SK-N-SH treated with all-trans-retinoic acid at 6 μM for 48 hours (cell line): ENCODE measurements at regions not wholly inside any gene's neighbourhood (a gene's known extent, or its start where the extent isn't known, plus 50 kb on each side); places are given as distances from the start of the nearest gene placed in this dataset.
"Not testable (repeated sequence)": the region's sequence is repeated elsewhere in the genome, so short reads cannot be mapped to it uniquely, and the experiment has no call there.

ENCODE experiments used
- ATAC-seq: fragments of 200-7000 bp; cut with Tn5 transposase; 3 replicates; pipeline ENCODE4 v1.9.1; 2020; ENCODE audit warnings: mild to moderate bottlenecking, moderate library complexity
- ARNTL ChIP-seq: fragments of 450-650 bp; formaldehyde crosslinking; IDR thresholded peaks from 2 replicates; pipeline ENCODE4 v1.5.0; 2020; ENCODE audit warnings: low read depth, mild to moderate bottlenecking, moderate library complexity, borderline replicate concordance
- CSDC2 ChIP-seq: fragments of 250-450 bp; sonication (Bioruptor Pico); IDR thresholded peaks from 2 replicates; pipeline ENCODE4 v1.5.0; 2020; ENCODE audit warnings: mild to moderate bottlenecking, moderate library complexity
- ESRRG ChIP-seq: fragments of 250-450 bp; sonication (Bioruptor Pico); IDR thresholded peaks from 2 replicates; pipeline ENCODE4 v1.6.1; 2021; ENCODE audit warnings: mild to moderate bottlenecking
- GLIS3 ChIP-seq: fragments of 250-450 bp; sonication (Bioruptor Pico); IDR thresholded peaks from 2 replicates; pipeline ENCODE4 v1.5.0; 2020; ENCODE audit warnings: mild to moderate bottlenecking, moderate library complexity
- ISL1 ChIP-seq: fragments of 250-450 bp; sonication (Bioruptor Pico); IDR thresholded peaks from 2 replicates; pipeline ENCODE4 v2.1.2; 2022; ENCODE audit warnings: mild to moderate bottlenecking, moderate library complexity
- OSR1 ChIP-seq: fragments of 250-450 bp; sonication (Bioruptor Pico); IDR thresholded peaks from 2 replicates; pipeline ENCODE4 v1.8.0; 2022; ENCODE audit warnings: moderate library complexity, mild to moderate bottlenecking, inconsistent platforms
- PPARA ChIP-seq: fragments of 250-450 bp; sonication (Bioruptor Pico); IDR thresholded peaks from 2 replicates; pipeline ENCODE4 v1.5.0; 2020; ENCODE audit warnings: mild to moderate bottlenecking, borderline replicate concordance
- RARB ChIP-seq: fragments of 250-450 bp; sonication (Bioruptor Pico); IDR thresholded peaks from 2 replicates; pipeline ENCODE4 v1.8.0; 2021; ENCODE audit warnings: mild to moderate bottlenecking, moderate library complexity
- SNAI2 ChIP-seq: fragments of 250-450 bp; sonication (Bioruptor Pico); IDR thresholded peaks from 2 replicates; pipeline ENCODE4 v1.5.0; 2020; ENCODE audit warnings: mild to moderate bottlenecking, moderate library complexity
- TCF4 ChIP-seq: fragments of 250-450 bp; sonication (Bioruptor Pico); IDR thresholded peaks from 2 replicates; pipeline ENCODE4 v1.8.0; 2021; ENCODE audit warnings: mild to moderate bottlenecking, moderate library complexity, borderline replicate concordance
- TOX ChIP-seq: fragments of 250-450 bp; sonication (Bioruptor Pico); IDR thresholded peaks from 2 replicates; pipeline ENCODE4 v1.8.0; 2021; ENCODE audit warnings: mild to moderate bottlenecking, moderate library complexity, borderline replicate concordance
- ZC3H10 ChIP-seq: fragments of 250-450 bp; sonication (Bioruptor Pico); IDR thresholded peaks from 2 replicates; pipeline ENCODE4 v1.5.1; 2021; ENCODE audit warnings: mild to moderate bottlenecking, moderate library complexity
- ZFP3 ChIP-seq: fragments of 250-450 bp; sonication (Bioruptor Pico); IDR thresholded peaks from 2 replicates; pipeline ENCODE4 v1.5.0; 2020; ENCODE audit warnings: mild to moderate bottlenecking, moderate library complexity
- ZFP30 ChIP-seq: fragments of 450-650 bp; formaldehyde crosslinking; IDR thresholded peaks from 2 replicates; pipeline ENCODE4 v1.5.0; 2022; ENCODE audit warnings: mild to moderate bottlenecking, moderate library complexity
- ZNF565 ChIP-seq: fragments of 450-650 bp; formaldehyde crosslinking; conservative IDR thresholded peaks from 2 replicates; pipeline ENCODE4 v1.5.0; 2020; ENCODE audit warnings: low read depth, mild to moderate bottlenecking, moderate library complexity
- ZNF70 ChIP-seq: fragments of 450-650 bp; formaldehyde crosslinking; IDR thresholded peaks from 2 replicates; pipeline ENCODE4 v1.5.0; 2020; ENCODE audit warnings: mild to moderate bottlenecking, moderate library complexity
- ZNF8 ChIP-seq: fragments of 450-650 bp; formaldehyde crosslinking; IDR thresholded peaks from 2 replicates; pipeline ENCODE4 v1.5.0; 2020; ENCODE audit warnings: mild to moderate bottlenecking, moderate library complexity
- TF ChIP-seq, protein P1 (sequence below): fragments of 250-450 bp; sonication (Bioruptor Pico); IDR thresholded peaks from 2 replicates; pipeline ENCODE4 v1.8.0; 2020; ENCODE audit warnings: mild to moderate bottlenecking, moderate library complexity, borderline replicate concordance
- TF ChIP-seq, protein P2 (sequence below): fragments of 250-450 bp; sonication (Bioruptor Pico); IDR thresholded peaks from 2 replicates; pipeline ENCODE4 v1.5.1; 2021; ENCODE audit warnings: mild to moderate bottlenecking, moderate library complexity
- TF ChIP-seq, protein P3 (sequence below): fragments of 250-450 bp; sonication (Bioruptor Pico); IDR thresholded peaks from 2 replicates; pipeline ENCODE4 v1.5.1; 2020; ENCODE audit warnings: low read depth, mild to moderate bottlenecking, moderate library complexity
- TF ChIP-seq, protein P4 (sequence below): fragments of 250-450 bp; sonication (Bioruptor Pico); IDR thresholded peaks from 2 replicates; pipeline ENCODE4 v1.5.0; 2020; ENCODE audit warnings: mild to moderate bottlenecking, moderate library complexity
- TF ChIP-seq, protein P5 (sequence below): fragments of 250-450 bp; sonication (Bioruptor Pico); IDR thresholded peaks from 2 replicates; pipeline ENCODE4 v1.8.0; 2021; ENCODE audit warnings: low read depth, mild to moderate bottlenecking, moderate library complexity, borderline replicate concordance

DNA sequence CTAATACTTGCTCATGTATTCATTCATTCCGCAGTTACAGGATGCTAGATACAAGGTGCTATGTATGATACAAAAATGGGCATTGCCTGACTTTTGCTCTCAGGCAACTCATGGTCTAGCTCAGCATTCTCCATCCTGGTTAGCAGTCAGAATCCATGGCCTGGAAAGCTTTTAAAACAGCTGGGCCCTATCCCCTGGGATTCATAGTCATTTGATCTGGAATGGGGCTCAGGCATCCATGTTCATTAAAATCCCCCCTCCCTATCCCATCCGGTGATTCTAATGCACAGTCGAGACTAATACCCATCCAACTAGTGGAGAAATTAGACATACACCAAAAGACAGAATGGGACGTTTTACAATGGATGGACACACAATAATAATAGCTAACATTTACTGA lies 104.1 kb upstream of the TMEM132E start:
- no peak for ATAC-seq
- TF ChIP-seq, protein P1, sequence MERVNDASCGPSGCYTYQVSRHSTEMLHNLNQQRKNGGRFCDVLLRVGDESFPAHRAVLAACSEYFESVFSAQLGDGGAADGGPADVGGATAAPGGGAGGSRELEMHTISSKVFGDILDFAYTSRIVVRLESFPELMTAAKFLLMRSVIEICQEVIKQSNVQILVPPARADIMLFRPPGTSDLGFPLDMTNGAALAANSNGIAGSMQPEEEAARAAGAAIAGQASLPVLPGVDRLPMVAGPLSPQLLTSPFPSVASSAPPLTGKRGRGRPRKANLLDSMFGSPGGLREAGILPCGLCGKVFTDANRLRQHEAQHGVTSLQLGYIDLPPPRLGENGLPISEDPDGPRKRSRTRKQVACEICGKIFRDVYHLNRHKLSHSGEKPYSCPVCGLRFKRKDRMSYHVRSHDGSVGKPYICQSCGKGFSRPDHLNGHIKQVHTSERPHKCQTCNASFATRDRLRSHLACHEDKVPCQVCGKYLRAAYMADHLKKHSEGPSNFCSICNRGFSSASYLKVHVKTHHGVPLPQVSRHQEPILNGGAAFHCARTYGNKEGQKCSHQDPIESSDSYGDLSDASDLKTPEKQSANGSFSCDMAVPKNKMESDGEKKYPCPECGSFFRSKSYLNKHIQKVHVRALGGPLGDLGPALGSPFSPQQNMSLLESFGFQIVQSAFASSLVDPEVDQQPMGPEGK (CRISPR knock-in tag), result no peak
- TF ChIP-seq, protein P2, sequence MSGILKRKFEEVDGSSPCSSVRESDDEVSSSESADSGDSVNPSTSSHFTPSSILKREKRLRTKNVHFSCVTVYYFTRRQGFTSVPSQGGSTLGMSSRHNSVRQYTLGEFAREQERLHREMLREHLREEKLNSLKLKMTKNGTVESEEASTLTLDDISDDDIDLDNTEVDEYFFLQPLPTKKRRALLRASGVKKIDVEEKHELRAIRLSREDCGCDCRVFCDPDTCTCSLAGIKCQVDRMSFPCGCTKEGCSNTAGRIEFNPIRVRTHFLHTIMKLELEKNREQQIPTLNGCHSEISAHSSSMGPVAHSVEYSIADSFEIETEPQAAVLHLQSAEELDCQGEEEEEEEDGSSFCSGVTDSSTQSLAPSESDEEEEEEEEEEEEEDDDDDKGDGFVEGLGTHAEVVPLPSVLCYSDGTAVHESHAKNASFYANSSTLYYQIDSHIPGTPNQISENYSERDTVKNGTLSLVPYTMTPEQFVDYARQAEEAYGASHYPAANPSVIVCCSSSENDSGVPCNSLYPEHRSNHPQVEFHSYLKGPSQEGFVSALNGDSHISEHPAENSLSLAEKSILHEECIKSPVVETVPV (CRISPR knock-in tag), result no peak
- TF ChIP-seq, protein P3, sequence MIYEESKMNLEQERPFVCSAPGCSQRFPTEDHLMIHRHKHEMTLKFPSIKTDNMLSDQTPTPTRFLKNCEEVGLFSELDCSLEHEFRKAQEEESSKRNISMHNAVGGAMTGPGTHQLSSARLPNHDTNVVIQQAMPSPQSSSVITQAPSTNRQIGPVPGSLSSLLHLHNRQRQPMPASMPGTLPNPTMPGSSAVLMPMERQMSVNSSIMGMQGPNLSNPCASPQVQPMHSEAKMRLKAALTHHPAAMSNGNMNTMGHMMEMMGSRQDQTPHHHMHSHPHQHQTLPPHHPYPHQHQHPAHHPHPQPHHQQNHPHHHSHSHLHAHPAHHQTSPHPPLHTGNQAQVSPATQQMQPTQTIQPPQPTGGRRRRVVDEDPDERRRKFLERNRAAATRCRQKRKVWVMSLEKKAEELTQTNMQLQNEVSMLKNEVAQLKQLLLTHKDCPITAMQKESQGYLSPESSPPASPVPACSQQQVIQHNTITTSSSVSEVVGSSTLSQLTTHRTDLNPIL (CRISPR knock-in tag), result no peak
- TF ChIP-seq, protein P4, sequence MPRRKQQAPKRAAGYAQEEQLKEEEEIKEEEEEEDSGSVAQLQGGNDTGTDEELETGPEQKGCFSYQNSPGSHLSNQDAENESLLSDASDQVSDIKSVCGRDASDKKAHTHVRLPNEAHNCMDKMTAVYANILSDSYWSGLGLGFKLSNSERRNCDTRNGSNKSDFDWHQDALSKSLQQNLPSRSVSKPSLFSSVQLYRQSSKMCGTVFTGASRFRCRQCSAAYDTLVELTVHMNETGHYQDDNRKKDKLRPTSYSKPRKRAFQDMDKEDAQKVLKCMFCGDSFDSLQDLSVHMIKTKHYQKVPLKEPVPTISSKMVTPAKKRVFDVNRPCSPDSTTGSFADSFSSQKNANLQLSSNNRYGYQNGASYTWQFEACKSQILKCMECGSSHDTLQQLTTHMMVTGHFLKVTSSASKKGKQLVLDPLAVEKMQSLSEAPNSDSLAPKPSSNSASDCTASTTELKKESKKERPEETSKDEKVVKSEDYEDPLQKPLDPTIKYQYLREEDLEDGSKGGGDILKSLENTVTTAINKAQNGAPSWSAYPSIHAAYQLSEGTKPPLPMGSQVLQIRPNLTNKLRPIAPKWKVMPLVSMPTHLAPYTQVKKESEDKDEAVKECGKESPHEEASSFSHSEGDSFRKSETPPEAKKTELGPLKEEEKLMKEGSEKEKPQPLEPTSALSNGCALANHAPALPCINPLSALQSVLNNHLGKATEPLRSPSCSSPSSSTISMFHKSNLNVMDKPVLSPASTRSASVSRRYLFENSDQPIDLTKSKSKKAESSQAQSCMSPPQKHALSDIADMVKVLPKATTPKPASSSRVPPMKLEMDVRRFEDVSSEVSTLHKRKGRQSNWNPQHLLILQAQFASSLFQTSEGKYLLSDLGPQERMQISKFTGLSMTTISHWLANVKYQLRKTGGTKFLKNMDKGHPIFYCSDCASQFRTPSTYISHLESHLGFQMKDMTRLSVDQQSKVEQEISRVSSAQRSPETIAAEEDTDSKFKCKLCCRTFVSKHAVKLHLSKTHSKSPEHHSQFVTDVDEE (CRISPR knock-in tag), result no peak
- TF ChIP-seq RARB (CRISPR knock-in tag) (no peak), OSR1 (CRISPR knock-in tag) (no peak), ZNF565 (CRISPR knock-in tag) (no peak), TOX (CRISPR knock-in tag) (no peak), SNAI2 (CRISPR knock-in tag) (no peak), ISL1 (CRISPR knock-in tag) (no peak), ZNF8 (no peak), PPARA (CRISPR knock-in tag) (no peak), CSDC2 (CRISPR knock-in tag) (no peak), TCF4 (CRISPR knock-in tag) (no peak), ZFP30 (no peak), ZC3H10 (no peak), ZNF70 (CRISPR knock-in tag) (no peak)
- TF ChIP-seq, protein P5, sequence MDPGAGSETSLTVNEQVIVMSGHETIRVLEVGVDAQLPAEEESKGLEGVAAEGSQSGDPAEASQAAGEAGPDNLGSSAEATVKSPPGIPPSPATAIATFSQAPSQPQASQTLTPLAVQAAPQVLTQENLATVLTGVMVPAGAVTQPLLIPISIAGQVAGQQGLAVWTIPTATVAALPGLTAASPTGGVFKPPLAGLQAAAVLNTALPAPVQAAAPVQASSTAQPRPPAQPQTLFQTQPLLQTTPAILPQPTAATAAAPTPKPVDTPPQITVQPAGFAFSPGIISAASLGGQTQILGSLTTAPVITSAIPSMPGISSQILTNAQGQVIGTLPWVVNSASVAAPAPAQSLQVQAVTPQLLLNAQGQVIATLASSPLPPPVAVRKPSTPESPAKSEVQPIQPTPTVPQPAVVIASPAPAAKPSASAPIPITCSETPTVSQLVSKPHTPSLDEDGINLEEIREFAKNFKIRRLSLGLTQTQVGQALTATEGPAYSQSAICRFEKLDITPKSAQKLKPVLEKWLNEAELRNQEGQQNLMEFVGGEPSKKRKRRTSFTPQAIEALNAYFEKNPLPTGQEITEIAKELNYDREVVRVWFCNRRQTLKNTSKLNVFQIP, result no peak

DNA sequence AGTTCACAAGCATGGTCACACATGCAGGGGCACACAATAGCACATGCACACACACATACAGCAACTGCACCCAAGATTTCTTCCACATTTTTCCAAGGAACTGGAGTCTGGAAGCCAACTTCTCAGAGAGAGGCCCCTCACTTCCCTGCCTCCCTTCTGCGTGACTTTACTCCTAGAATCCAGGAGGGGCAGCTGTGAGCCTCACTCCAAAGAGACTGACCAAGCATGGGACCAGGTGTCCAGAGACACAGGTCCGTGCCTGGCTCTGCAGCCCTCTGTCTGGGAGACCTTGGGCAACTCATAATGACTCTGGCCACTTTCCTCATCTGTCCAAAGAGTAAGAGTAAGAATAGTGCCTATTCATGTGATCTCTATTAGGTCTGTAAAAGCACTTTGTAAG lies 104.7 kb upstream of the TMEM132E start:
- no peak; the same call in 2 of the 3 replicates for ATAC-seq
- TF ChIP-seq TCF4 (CRISPR knock-in tag) (no peak), ZFP30 (no peak), ZNF565 (CRISPR knock-in tag) (no peak), ZFP3 (no peak), ISL1 (CRISPR knock-in tag) (no peak), ARNTL (no peak), TOX (CRISPR knock-in tag) (no peak)
- TF ChIP-seq, protein P2 (CRISPR knock-in tag), result no peak

DNA sequence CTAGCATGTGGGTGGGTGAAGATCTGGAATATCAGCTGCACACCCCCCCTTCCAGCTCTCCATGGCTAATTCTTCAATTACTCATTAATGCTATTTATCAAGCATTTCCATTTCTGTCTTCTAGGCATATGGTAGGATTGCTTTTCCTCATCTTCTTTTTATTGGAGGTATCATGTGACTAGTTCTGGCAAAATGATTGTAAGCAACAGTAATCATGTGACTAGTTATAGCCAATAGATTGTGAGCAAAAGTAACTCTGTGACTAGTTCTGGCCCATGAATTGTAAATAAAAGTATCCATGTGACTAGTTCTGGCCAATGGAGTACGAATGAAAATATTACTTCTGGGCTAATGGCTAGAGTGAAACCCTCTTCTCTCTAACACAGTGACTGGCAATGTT lies 107.0 kb upstream of the TMEM132E start:
- no peak for ATAC-seq
- TF ChIP-seq, protein P1 (CRISPR knock-in tag), result no peak
- TF ChIP-seq TOX (CRISPR knock-in tag) (no peak), ISL1 (CRISPR knock-in tag) (no peak), ZNF8 (no peak), GLIS3 (CRISPR knock-in tag) (no peak), OSR1 (CRISPR knock-in tag) (no peak), ZC3H10 (no peak), ESRRG (CRISPR knock-in tag) (no peak), ZFP30 (no peak), PPARA (CRISPR knock-in tag) (no peak)

DNA sequence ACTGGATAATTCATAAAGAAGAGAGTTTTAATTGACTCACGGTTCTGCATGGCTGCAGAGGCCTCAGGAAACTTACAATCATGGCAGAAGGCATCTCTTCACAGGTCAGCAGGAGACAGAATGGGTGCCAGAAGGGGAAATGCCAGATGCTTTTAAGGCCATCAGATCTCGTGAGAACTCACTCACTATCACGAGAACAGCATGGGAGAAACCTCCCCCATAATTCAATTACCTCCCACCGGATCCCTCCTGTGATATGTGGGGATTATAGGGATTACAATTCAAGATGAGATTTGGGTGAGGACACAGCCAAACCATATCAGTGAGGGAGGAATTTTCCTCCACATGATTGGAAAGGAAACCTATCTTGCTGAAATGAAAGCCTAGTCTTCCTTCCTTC lies 108.1 kb upstream of the TMEM132E start:
- ATAC-seq, result not testable (repeated sequence)
